ENCODE measurements at regions not wholly inside any gene's neighbourhood (a gene's known extent, or its start where the extent isn't known, plus 50 kb on each side); places are given as distances from the start of the nearest gene placed in this dataset.
A peak's percentile ranks its signal among the peaks of the same experiment; 100 is the strongest.

GRCh38 chr2:216563646-216564045 is 65.0 kb downstream of the RPL37A start:
- Histone ChIP-seq H3K27me3 (no peaks in the 10 kb centered on the region), H3K4me1 (ENCODE audit: low read depth) (no peaks in the 10 kb centered on the region), H3K27ac (no peak overlapping the region), H3K9me3 (ENCODE audit: low read depth) (no peaks in the 10 kb centered on the region), H3K36me3 (no peaks in the 10 kb centered on the region), H3K4me3 (no peak overlapping the region)
- peak in 1 of 2 donors; percentile 47 for DNase-seq (ENCODE audit: low read depth in 1 of 2, low spot score in 1 of 2)
- TF ChIP-seq CTCF (IDR thresholded peaks at IDR 0.05; ENCODE audit: low read depth, low read length), result no peak

DNA sequence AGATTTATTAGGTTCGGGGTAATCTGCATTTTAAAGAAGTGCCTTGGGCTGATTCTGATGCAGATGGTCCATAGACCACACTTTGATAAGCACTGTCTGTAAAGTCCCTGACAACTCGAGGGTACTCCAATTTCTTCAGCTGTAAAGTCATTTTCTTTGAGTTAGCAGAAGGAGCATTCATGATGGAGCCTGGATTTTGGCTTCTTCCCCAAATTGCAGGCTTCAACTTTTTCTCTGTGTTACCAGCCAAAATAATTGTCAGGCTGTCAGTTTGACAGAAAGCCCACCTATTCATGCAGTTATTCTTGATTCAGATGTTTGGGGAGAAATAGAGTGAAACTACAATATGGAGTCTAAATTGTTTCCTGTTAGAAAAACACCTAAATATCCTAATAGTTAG is 66.0 kb downstream of the RPL37A start:
- DNase-seq (ENCODE audit: low read depth in 1 of 2, low spot score in 1 of 2), result no peak
- no peak overlapping the region for H3K27ac ChIP-seq
- H3K9me3 ChIP-seq (ENCODE audit: low read depth), result no peaks in the 10 kb centered on the region
- H3K27me3 ChIP-seq, result no peaks in the 10 kb centered on the region
- TF ChIP-seq CTCF (IDR thresholded peaks at IDR 0.05; ENCODE audit: low read depth, low read length), result no peak
- H3K36me3 ChIP-seq, result no peaks in the 10 kb centered on the region
- H3K4me3 ChIP-seq, result no peak overlapping the region
- H3K4me1 ChIP-seq (ENCODE audit: low read depth), result peaks cover 3% of the 10 kb centered on the region

- Histone ChIP-seq H3K4me1 (ENCODE audit: low read depth) (peaks cover 3% of the 10 kb centered on the region), H3K36me3 (no peaks in the 10 kb centered on the region), H3K27ac (no peak overlapping the region), H3K9me3 (ENCODE audit: low read depth) (no peaks in the 10 kb centered on the region), H3K27me3 (no peaks in the 10 kb centered on the region), H3K4me3 (no peak overlapping the region)
- no peak for TF ChIP-seq CTCF (IDR thresholded peaks at IDR 0.05; ENCODE audit: low read depth, low read length)
- no peak for DNase-seq (ENCODE audit: low read depth in 1 of 2, low spot score in 1 of 2)
Measured at GRCh38 chr2:216565956-216566355, 67.3 kb upstream of the IGFBP2 start.

- no peak for TF ChIP-seq CTCF (IDR thresholded peaks at IDR 0.05; ENCODE audit: low read depth, low read length)
- Histone ChIP-seq H3K36me3 (no peaks in the 10 kb centered on the region), H3K9me3 (ENCODE audit: low read depth) (no peaks in the 10 kb centered on the region), H3K27ac (no peak overlapping the region), H3K4me1 (ENCODE audit: low read depth) (peaks cover 3% of the 10 kb centered on the region), H3K4me3 (no peak overlapping the region), H3K27me3 (no peaks in the 10 kb centered on the region)
- no peak for DNase-seq (ENCODE audit: low read depth in 1 of 2, low spot score in 1 of 2)
Measured at GRCh38 chr2:216568576-216568975, 64.6 kb upstream of the IGFBP2 start.

DNA sequence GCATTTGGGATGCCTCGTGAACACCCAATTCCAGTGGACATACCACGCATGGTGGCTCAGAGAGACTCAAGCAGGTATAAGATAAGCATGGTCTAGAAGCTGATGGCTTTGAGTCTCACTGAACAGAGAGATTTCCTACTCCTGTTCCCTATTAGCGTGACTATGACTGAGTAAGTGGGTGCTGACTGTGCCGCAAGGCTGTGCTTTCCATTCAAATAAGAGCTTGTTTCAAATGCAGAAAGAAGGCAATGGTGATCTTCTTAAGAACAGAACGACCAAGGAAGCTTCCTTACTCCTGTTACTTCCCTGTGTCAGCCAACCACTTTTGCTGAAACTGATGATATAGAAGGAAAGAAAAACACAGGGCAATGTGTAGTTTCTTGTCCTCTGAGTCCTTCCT is 63.5 kb upstream of the IGFBP2 start:
- Histone ChIP-seq H3K4me1 (ENCODE audit: low read depth) (peaks cover 3% of the 10 kb centered on the region), H3K4me3 (no peak overlapping the region), H3K27ac (no peak overlapping the region), H3K9me3 (ENCODE audit: low read depth) (no peaks in the 10 kb centered on the region), H3K27me3 (no peaks in the 10 kb centered on the region), H3K36me3 (no peaks in the 10 kb centered on the region)
- TF ChIP-seq CTCF (IDR thresholded peaks at IDR 0.05; ENCODE audit: low read depth, low read length), result no peak
- no peak for DNase-seq (ENCODE audit: low read depth in 1 of 2, low spot score in 1 of 2)

DNA sequence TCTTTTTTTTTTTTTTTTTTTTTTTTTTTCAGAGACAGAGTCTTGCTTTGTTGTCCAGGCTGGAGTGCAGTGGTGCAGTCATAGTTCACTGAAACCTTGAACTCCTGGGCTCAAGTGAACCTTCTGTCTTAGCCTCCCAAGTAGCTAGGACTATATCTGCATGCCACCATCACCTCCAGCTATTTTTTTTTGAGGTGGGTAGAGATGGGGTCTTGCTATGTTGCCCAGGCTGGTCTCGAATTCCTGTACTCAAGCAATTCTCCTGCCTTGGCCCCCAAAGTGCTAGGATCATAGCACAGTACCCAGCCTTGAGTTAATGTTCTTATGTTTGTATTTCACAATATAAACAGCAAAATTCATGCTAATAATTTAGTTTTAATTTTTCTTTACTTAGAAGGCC is 62.9 kb upstream of the IGFBP2 start:
- no peaks in the 10 kb centered on the region for H3K9me3 ChIP-seq (ENCODE audit: low read depth)
- H3K27ac ChIP-seq, result no peak overlapping the region
- no peaks in the 10 kb centered on the region for H3K27me3 ChIP-seq
- no peaks in the 10 kb centered on the region for H3K36me3 ChIP-seq
- DNase-seq (ENCODE audit: low read depth in 1 of 2, low spot score in 1 of 2), result no peak
- TF ChIP-seq CTCF (IDR thresholded peaks at IDR 0.05; ENCODE audit: low read depth, low read length), result no peak
- no peak overlapping the region for H3K4me3 ChIP-seq
- H3K4me1 ChIP-seq (ENCODE audit: low read depth), result peaks cover 3% of the 10 kb centered on the region
